HTR-8/SVneo (cell line): ENCODE measurements at regions not wholly inside any gene's neighbourhood (a gene's known extent, or its start where the extent isn't known, plus 50 kb on each side); places are given as distances from the start of the nearest gene placed in this dataset.
"Not testable (repeated sequence)": the region's sequence is repeated elsewhere in the genome, so short reads cannot be mapped to it uniquely, and the experiment has no call there.

Source experiments
- DNase-seq: peaks from one replicate; pipeline ENCODE4 v3.0.0; 2011; ENCODE audit warnings: low spot score, mixed read lengths; ENCODE audit not compliant: insufficient read length
- FAIRE-seq: peaks from 2 replicates; lab custom pipeline; 2011; peaks lifted over from hg19 to GRCh38; lab: Jason Lieb, UNC

DNA sequence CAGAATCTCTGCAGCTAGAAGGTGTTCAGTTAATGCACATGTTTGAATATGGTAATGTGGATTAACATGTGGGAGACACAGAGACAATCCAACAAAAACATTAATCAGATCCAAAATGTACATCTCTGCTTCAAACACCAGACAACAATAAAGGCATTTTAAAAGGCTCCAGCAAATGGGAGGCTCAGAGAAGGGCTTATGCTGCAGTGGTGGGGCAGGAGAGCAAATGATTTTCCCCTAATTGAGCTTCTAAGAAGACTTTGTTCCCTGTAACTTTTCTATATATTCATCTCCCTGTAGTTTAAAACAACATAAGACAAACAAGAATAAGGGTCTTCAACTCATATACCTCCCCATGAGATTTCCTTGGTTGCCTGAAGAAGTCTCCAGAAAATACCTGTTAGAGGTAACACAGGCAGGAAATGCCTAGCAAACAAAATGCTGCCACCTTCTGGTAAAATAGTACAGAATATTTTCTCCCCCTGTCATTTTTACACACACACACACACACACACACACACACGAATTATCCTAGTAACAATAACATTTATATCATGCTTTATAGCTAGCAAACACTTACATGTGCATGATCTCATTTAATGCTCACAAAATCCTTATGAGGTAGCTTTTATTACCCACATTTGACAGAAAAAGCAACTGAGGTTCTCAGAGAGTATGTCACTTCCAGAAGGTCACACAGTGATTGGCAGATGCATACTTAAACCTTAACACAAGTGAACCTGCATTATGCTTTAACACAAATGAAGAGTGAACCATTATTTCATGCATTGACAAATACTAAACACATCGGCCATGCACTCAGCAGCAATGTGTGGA lies 123.4 kb upstream of the MB21D2 start:
- peak; percentile 33 for DNase-seq
- FAIRE-seq, result no peak

DNA sequence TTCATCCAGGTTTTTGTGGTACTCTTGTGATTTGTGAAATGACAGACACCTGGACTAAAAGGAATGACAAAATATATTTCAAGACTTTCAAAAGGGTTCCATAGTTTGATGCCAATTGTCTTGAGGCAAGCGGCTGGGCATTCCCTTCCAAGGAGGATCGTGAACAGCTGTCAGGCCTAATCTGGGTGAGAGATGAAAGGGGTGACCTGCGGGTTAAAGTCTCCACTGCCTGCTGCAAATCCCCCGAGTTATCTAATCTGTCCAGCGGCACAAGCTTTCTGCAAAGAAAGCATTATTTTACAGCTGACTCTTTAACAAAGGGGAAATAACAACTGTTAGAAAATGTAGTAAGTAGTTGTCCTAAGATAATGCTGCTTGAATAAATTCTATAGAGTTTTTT lies 128.7 kb upstream of the MB21D2 start:
- DNase-seq (no peak), FAIRE-seq (no peak)

DNA sequence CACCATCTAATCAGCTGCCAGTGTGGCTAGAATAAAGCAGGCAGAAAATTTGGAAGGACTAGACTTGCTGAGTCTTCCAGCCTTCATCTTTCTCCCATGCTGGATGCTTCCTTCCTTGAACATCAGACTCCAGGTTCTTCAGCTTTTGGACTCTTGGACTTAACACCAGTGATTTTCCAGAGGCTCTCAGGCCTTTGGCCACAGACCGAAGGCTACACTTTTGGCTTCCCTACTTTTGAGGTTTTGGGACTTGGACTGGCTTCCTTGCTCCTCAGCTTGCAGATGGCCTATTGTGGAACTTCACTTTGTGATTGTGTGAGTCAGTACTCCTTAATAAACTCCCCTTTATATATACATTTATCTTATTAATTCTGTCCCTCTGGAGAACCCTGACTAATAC lies 129.8 kb upstream of the MB21D2 start:
- FAIRE-seq, DNase-seq: not testable (repeated sequence)

DNA sequence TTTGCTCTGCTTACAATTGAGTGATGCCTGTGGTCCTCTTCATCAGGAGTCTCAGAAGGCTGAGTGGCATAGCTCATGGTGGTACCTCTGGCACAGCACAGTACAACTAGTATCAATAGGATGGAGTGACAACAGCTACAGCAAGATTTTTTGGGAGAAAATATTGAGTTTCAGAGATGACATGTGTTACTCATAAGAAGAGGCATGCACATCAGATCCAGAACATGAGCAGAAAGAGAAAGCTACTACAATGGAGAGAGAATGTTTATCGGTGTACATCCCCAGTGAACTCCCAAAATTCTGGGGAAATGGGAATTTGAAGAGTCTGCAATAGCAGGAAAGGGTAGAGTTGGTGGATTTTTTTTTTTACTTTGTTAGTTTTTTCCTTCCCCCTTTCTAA lies 130.5 kb upstream of the MB21D2 start:
- no peak for FAIRE-seq

DNA sequence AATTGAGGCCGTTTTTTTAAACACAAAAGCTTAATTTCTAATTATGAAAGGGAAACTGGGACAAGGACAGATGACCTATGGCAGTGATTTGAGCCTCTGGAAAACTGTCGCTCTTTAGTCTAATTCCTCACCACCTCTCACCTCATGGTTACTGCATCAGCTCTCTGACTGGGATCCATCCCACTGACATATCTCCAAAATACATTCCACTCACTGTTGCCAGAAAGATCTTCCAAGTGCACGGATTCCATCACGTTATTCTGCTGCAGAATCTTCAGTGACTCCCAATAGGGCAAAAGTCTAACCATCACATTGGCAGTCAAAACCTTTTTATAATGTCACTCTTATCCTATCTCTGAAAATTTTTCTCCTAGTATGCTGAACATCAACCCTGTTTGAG lies 132.3 kb upstream of the MB21D2 start:
- DNase-seq (no peak), FAIRE-seq (no peak)

More for the DNA sequence above, 130.5 kb upstream of the MB21D2 start:
- DNase-seq, result no peak

DNA sequence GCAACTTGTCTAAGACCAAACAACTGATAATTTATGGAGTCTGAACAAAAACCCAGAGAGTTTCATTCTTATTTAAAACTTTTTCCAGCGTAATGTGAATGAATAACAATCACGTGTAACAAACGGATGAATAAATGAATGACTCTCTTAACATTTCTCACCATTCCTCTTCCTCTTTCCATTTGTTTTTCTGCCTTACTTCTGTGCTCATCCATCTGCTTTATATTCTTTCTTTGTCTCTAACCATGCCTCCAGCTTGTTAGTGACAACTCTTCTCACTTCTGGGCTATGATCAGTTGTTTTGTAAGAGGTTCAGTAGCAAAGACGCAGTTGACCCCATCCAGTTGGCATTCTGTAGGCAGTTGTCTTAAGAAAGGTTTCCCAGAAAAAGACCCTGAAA lies 133.7 kb upstream of the MB21D2 start:
- DNase-seq (no peak), FAIRE-seq (no peak)

DNA sequence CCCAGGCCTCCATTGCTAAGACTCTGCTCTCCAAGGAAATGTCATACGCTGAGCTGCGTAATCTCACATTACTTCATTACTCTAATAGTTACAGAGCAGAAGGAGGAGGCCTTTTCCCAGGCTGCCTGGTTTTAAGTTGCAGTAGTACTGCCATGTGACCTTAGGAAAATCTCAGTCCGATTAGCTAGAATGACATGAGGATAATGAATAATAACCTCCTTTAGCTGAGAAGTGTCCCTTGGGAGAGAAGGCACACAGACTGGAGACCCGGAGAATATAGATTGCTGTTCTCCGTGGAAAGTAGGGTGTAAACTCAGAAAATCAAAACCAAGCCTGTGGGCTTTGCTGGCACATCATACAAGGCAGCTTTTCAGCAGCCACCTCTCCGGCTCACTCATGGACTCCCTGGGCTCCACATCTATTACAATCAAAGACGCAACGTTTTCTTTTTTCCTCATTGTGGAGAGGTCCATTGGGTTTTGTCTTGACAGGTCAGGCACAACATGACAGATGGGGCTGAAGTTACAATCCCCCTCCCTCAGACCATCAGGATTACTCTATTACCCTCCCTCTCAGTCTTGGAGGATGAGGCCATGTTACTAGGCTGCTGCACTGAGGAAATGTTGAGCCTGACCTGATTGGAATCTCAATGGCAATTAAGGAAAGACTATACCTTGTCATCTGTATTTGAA lies 134.8 kb upstream of the MB21D2 start:
- DNase-seq, result no peak
- FAIRE-seq, result no peak

DNA sequence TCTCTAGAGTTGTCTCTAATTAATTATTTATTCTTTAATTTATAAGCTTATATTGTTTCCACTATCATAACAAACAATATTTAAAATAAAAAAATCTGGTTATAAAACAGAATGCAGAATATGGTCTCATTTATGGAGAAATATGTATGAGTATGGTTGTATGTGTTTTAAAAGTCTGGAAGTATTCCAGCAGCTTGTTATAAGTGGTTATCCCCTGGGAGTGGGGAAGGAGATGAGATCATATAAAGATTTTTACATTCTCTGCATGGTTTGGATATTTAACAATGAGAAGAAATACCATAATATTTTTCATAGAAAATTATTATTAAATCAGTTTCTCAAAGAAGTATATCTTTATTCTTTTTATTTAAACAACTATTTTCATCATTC lies 135.4 kb upstream of the MB21D2 start:
- FAIRE-seq (no peak), DNase-seq (no peak)

DNA sequence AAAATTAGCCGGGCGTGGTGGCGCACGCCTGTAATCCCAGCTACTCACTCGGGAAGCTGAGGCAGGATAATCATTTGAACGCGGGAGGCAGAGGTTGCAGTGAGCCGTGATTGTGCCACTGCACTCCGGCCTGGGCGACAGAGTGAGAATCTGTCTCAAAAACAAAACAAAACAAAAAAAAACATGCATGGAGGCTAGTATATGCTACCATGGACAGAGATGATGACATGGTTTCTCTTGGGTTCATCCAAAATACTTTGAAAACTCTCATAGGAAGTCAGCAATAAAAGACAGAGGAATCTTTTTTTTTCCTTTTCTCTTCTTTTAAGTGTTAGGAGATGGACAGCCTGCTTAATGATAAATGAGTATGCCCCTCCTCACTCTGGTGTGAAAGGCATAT lies 137.7 kb upstream of the MB21D2 start:
- FAIRE-seq (no peak), DNase-seq (no peak)

DNA sequence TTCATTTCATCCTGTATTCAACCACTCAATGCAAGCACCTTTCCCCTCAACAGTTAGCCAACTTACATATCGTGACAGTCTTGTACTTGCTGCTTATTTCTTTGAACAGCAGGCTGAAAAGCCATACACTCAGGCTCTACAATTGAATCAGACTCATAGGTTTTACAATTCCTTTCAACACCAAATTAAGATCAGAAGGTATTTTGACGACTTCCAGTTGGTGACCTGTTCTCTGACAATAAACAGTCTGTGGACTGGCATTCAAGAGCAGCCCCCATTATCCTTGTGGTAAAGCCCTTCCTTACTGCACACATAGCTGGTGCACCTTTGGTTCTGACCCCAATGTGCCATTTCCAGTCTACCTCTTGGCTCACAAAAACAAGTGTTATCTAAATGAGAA lies 140.0 kb upstream of the MB21D2 start:
- DNase-seq, result no peak
- FAIRE-seq, result peak; percentile 26

DNA sequence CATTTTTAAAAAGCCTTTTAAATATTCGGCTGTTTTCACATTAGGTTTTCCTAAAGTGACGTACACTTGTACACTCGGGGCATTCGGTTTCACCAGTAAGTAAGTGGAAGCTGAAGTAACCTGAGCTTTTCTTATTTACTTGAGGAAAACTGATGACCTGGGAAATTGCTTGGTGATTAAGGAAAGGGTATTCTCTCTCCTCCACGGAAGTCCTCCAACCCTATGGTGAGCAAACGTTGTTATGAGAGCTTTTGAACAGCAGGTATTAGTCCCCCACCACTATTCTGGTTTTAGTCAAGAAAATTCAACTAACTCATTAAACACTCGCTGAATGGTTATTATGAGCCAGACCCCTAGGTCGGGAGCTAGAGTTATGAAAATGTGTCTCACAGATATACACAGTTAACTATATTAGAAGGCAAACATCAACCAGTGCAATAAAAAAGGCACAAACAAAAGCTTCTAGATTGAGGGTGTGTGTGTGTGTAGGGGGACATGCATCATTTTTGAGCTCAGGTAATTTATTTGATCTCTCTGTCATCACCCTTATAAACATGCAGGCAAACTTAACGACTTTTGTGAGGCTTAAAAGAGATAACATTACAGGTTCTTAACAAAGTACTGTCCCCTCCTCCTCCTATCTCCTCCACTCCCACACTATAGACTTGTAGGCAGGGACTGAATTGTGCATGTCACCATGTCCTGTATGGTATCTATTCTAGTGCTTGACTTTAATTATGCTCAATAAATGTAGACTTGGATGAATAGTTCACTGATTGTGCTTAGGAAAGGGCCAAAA lies 143.3 kb upstream of the MB21D2 start:
- FAIRE-seq, result no peak
- no peak for DNase-seq

DNA sequence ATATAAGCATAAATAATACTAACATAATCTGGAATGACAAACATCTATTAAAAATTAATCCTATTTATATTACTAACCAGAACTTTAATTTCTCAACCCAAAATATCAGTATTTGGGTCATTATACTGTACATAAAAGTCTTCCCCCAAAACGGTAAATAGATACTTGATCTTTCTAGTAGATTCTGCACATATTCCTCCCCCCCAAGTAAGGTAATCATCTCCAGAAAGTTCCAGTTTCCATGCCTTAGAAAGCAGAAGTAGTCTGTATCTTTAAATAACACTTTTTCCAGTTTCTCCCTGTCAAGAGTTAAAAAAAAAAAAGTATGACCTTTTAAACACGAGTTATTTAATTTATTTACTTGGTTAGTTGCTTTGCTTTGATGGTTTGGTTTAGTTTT lies 150.7 kb upstream of the MB21D2 start:
- DNase-seq (no peak), FAIRE-seq (no peak)

DNA sequence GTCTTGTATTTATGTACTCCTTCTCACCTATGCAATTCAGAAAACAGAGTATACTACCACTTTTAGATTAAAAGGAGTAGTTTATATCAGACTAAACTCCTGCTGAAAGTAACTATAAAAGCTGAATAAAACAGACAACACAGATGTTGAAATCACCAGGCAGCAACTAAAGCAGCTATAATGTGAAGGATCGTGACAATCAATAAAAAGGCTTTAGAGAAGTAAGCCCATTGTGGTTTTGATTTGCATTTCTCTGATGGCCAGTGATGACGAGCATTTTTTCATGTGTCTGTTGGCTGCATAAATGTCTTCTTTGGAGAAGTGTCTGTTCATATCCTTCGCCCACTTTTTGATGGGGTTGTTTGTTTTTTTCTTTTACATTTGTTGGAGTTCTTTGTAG lies 152.1 kb upstream of the MB21D2 start:
- not testable (repeated sequence) for FAIRE-seq, DNase-seq

DNA sequence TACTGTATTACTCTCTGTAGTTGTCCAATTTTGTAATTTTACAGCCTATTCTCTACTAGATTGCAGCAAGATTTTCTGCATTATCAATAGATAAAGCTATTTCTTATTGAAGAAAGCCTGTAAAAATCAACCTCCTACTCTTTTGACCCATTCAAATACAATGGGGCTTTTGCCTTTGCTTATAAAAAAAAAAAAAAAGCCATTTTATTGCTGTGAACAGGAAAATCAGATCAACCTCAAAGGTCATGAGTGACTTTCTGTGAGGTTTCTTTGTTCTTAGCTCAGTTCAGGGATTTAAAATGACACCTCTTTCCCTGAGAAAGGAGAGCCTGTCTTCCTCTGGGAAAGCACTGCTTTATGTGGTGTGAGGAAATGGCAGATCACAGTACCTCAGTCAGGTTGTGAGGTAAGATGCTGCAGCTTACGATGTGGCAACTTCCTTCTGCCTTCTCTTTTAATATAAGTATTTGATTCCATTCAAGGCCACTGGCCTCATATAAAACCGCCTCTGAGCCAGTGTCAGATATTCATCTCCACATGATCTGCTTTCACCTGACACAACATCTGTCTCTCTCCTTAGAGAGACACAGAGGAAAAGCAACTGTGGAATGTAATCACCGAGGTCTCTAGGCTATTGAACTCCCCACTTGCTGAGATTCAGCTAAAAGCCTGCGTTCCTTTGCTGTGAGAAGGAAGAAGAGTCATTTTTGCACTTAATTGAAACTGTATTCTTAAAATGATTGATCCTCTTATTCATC lies 161.5 kb upstream of the MB21D2 start:
- no peak for FAIRE-seq
- DNase-seq, result no peak

DNA sequence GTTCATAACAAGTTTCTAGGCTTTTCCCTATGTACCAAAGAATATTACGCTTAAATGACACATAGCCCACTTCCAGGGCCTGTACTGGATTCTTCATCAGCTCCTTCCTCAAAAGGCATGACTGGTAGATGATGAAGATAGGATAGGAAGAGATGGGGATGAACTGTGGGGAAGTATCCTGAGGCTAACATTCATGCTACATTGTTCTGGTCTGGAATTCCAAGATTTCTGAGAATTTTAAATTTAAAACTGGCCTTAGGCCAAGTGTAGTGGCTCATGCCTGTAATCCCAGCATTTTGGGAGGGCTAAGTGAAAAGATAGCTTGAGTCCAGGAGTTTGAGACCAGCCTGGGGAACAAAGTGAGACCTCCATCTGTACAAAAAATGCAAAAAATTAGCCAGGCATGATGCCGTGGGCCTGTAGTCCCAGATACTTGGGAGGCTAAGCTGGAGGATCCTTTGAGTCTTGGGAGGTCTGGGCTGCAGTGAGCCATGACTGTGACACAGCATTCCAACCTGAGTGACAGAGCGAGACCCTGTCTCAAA lies 160.1 kb upstream of the PLAAT1 start:
- FAIRE-seq, result no peak
- no peak for DNase-seq

DNA sequence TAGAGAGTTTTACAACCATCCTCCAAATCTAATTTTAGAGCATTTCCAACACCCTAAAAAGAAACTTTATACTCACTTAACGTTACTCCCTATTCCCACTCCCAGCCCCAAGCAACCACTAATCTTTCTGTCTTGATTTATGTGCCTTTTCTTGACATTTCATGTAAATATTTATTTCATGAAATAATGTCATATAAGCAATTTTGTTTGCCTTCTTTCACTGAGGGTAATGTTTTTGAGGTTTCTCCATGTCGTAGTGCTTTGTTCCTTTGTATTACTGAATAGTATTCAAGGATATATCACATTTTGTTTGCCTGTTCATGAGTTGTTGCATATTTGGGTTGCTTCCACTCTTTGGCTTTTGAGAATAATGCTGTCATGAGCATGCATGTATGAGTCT lies 155.4 kb upstream of the PLAAT1 start:
- DNase-seq, result no peak
- no peak for FAIRE-seq

DNA sequence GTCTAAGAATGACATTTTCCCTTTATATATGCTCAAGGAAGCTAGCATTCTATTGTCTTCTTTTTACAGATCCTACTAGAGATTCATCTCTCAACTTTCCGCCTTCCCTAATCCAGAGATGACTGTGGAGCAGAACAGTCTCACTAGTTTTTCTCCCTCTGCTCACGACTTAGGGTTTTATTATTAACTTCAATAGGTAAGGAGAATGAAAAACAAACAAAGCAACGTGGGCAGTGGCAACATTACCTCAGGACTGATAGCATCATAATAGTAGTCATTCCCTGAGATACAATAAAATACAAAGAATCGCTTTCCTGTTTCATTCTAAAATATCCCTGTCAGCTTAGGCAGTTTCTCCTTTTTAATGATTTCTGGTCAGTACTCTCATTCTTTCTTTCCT lies 154.3 kb upstream of the PLAAT1 start:
- FAIRE-seq (no peak), DNase-seq (no peak)

DNA sequence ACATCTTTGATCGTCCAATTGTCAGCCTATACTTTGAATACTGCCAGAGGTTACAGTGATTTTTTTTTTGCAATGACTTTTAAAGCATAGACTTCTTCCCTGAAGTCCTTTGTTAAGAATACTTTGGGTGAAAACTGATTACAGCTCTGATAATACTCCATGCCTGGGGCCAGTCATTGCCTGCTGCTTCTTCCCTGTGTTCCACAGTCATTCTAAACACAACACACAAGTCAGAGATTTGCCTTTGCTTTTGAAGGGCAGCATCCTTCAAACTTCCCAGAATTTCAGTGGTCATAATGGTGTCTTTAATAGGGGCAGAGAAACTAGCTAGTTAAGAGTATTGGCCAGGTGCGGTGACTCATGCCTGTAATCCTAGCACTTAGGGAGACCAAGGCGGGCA lies 153.7 kb upstream of the PLAAT1 start:
- no peak for FAIRE-seq
- DNase-seq, result no peak

DNA sequence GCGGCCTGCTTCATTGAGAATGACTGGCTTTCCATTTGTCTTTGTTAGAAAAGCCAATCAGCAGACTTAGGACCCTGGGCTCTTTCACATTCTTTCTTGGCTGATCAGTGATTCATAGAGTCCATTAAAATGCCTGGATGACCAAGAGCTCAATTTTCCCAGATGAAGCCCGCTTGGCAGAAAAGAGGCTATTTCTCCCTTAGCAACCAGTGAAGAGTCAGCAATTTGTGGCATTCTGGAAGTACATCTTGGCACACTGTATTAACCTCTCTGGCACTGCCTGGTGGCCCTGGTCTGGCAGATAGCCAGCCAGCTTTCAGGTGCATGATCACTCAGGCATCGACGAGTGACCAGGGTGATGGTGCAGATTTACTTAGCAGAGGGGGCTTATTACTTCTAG lies 145.7 kb upstream of the PLAAT1 start:
- no peak for FAIRE-seq

DNA sequence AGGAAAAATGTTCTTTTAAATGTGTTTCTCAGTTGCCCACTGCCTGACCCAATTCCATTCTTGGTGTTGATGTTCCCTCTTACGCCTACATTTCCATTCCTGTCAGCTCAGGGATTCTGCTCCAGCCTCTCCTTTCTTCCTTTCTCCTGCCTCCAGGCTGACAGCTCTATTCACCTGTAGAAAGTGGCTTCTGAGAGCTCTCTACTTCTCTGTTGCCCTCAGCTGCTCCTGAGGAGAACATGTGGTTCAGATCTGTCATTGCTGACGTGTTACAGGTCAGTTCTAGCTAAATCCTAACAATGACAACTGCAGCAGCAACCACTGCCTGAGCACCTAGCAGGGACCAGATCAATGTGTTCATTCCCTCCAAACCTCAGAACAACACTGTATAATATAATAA lies 144.9 kb upstream of the PLAAT1 start:
- no peak for DNase-seq
- FAIRE-seq, result no peak

More for the DNA sequence above, 145.7 kb upstream of the PLAAT1 start:
- DNase-seq, result no peak
